Bronchial epithelial cell (primary cell): ENCODE measurements at regions not wholly inside any gene's neighbourhood (a gene's known extent, or its start where the extent isn't known, plus 50 kb on each side); places are given as distances from the start of the nearest gene placed in this dataset.
"Not testable (repeated sequence)": the region's sequence is repeated elsewhere in the genome, so short reads cannot be mapped to it uniquely, and the experiment has no call there.

Experiments used
- DNase-seq: peaks from one replicate; pipeline ENCODE4 v3.0.0-alpha.2; 2010; ENCODE audit warnings: low read depth
- FAIRE-seq: peaks from 2 replicates; lab custom pipeline; 2011; peaks lifted over from hg19 to GRCh38; lab: Jason Lieb, UNC
- H3K27me3 ChIP-seq: 2 replicates; pipeline ENCODE4 v1.5.1; 2011; ENCODE audit warnings: low read length; ENCODE audit not compliant: control insufficient read depth, insufficient read depth
- H3K36me3 ChIP-seq: 2 replicates; pipeline ENCODE4 v1.5.1; 2011; ENCODE audit warnings: low read length; ENCODE audit not compliant: control insufficient read depth, insufficient read depth
- H3K4me3 ChIP-seq: 2 replicates; pipeline ENCODE4 v1.5.1; 2011; ENCODE audit warnings: mild to moderate bottlenecking, low read depth, low read length, control low read depth
- TF ChIP-seq, protein P1 (sequence below): IDR thresholded peaks from 2 replicates; pipeline ENCODE4 v1.5.1; 2011; ENCODE audit warnings: mild to moderate bottlenecking, moderate library complexity, low read length, control low read depth, inconsistent platforms; ENCODE audit not compliant: insufficient read depth, severe bottlenecking

DNA sequence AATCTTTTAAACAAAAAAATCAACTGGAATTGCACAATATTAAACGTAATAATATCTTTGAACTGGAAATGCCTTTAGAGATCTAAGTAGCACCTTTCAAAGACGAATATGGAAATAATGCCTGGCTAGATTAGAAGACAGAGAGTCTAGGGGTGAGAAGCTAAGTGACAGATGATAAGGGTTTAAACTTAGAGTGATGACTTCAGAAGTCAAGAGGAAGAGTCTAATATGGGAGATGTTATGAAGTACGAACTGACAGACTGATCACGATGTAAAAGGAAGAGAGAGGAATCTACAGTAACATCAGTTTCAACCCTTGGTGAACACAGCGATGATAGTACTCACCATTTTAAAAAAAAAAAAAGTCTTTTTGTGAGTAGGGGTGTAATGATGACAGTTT is 57.9 kb downstream of the HINT1 start:
- H3K27me3 ChIP-seq = no peaks in the 10 kb centered on the region
- no peak overlapping the region for H3K4me3 ChIP-seq
- FAIRE-seq (no peak), DNase-seq (no peak)
- TF ChIP-seq, protein P1, sequence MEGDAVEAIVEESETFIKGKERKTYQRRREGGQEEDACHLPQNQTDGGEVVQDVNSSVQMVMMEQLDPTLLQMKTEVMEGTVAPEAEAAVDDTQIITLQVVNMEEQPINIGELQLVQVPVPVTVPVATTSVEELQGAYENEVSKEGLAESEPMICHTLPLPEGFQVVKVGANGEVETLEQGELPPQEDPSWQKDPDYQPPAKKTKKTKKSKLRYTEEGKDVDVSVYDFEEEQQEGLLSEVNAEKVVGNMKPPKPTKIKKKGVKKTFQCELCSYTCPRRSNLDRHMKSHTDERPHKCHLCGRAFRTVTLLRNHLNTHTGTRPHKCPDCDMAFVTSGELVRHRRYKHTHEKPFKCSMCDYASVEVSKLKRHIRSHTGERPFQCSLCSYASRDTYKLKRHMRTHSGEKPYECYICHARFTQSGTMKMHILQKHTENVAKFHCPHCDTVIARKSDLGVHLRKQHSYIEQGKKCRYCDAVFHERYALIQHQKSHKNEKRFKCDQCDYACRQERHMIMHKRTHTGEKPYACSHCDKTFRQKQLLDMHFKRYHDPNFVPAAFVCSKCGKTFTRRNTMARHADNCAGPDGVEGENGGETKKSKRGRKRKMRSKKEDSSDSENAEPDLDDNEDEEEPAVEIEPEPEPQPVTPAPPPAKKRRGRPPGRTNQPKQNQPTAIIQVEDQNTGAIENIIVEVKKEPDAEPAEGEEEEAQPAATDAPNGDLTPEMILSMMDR = no peak
- H3K36me3 ChIP-seq = no peaks in the 10 kb centered on the region

DNA sequence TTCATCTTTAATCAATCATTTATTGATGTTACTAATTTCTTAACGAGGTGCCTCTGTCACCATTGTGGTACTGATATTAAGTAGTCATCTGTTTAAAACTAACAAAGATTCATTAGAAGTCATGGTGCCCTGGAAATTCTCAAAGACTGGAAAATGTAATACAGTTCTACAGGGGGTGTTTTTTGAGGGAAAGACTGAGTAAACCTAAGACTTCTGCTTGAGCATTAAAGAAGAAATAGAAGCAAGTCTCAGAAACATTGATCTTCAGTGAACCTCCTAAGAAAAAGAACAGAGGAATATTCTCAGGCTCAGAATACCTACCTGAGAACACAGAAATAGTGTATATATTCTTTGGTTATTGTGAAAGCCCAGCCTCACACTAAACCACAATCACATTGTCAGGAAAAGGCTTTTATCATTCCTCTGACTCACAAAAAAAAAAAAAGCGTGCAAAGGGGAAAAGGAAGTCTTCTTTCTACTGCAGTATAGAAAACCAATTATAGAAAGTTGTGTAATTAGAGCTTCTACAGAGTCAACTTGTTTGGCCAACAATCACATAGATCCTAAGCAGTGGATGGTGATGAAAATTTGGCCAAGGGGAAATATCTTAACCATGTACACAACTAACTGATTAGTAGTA is 60.8 kb downstream of the HINT1 start:
- peaks cover 2% of the 10 kb centered on the region for H3K27me3 ChIP-seq
- FAIRE-seq (no peak), DNase-seq (peak; percentile 71)
- TF ChIP-seq, protein P1 = no peak
- H3K36me3 ChIP-seq = no peaks in the 10 kb centered on the region
- H3K4me3 ChIP-seq = no peak overlapping the region

DNA sequence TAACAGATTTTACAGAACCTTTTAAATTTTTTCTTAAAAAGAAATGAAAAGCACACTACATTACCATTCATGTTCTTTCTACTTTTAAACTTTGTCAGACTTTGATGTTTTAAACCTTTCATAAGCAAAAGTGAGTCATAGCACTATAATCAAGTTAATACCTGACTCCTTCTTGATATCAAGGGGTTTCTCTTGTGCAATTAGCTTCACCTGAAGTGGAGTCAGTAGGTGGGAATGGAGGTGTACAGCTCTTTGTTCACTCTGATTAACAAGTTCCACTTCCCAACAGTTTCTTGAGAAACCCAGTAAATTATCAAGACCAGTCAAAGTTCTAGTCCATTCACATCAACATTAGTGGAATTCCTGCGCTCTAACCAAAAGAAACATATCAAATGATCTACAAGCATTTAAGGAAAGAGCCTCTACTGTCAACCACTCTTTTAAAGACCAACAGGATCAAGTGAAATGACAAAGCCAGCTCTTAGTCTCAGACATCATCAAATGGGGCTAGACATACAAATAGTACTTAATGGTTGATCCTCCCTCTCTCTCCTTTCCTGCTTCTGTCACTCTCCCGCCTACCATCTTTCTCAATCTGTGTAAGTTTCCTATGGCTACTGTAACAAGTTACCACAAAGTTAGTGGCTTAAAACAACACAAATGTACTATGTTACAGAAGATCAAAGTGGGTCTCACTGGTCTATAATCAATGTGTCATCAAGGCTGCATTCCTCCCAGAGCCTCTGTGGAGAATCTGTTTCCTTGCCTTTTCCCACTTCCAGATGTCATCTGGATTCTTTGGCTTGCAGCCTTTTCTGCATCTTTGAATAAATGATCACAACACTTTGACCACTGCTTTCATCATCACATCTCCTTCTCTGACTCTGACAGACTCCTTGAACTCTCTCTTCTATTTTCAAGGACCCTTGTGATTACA is 68.0 kb downstream of the HINT1 start:
- FAIRE-seq = peak; percentile 97

DNA sequence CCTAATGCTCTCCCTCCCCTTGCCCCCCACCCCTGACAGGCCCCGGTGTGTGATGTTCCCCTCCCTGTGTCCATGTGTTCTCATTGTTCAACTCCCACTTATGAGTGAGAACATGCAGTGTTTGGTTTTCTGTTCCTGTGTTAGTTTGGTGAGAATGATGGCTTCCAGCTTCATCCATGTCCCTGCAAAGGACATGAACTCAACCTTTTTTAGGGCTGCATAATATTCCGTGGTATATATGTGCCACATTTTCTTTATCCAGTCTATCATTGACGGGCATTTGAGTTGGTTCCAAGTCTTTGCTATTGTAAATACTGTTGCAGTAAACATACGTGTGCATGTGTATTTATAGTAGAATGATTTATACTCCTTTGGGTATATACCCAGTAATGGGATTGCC is 69.5 kb downstream of the HINT1 start:
- FAIRE-seq, H3K27me3 ChIP-seq, H3K36me3 ChIP-seq, DNase-seq, H3K4me3 ChIP-seq: not testable (repeated sequence)

More for the DNA sequence above, 68.0 kb downstream of the HINT1 start:
- peaks cover 2% of the 10 kb centered on the region for H3K27me3 ChIP-seq
- no peaks in the 10 kb centered on the region for H3K36me3 ChIP-seq
- DNase-seq = peak; percentile 71
- TF ChIP-seq, protein P1 = no peak
- H3K4me3 ChIP-seq = no peak overlapping the region

DNA sequence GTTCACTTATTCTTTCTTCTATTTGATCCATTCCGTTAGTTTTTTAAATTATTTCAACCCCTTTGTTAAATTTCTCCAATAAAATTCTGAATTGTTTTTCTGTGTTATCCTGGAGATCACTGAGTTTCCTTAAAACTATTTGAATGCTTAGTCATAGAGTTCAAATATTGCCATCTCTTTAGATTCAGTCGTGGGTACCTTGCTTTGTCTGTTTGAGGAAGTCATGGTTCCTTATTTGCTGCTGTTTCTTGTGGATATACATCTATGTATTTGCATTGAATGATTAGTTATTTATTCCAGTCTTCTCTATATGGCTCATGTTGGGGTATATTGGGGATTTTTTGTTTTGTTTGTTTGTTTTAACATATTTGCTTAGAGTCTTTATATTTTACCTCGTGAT is 80.6 kb downstream of the HINT1 start:
- no peak for DNase-seq
- no peak for FAIRE-seq
- Histone ChIP-seq H3K4me3 (no peak overlapping the region), H3K36me3 (no peaks in the 10 kb centered on the region), H3K27me3 (no peaks in the 10 kb centered on the region)
- TF ChIP-seq, protein P1 = no peak

DNA sequence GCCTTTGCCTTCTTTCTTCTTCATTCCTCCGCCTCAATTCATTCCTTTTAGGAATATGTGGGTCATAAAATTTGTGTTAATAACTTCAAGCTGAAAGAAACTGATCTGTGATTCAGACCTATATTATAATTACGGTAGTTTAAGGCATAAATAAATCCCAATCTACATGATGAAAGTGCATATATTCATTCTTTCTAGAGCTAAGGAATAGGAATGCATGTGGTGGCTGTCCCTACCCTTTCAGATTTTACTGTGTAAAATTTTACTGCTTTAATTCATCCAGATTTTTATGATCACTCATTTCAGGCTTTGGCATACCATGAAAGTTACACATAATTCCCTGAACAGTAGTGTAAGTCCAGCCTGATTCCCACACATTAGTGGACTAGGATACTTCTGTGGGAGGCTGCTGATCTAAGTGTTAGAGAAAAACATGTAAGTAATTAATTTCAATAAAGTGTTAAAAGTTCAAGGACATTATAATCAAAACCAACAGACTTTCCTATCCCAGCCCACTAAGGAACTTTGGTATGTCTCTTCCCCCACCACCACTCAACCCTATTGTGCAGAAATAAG is 83.1 kb downstream of the HINT1 start:
- DNase-seq (no peak), FAIRE-seq (no peak)
- Histone ChIP-seq H3K4me3 (no peak overlapping the region), H3K36me3 (no peaks in the 10 kb centered on the region), H3K27me3 (no peaks in the 10 kb centered on the region)
- TF ChIP-seq, protein P1 = no peak
